HG02623 (cell line): ENCODE measurements at regions not wholly inside any gene's neighbourhood (a gene's known extent, or its start where the extent isn't known, plus 50 kb on each side); places are given as distances from the start of the nearest gene placed in this dataset.
"Not testable (repeated sequence)": the region's sequence is repeated elsewhere in the genome, so short reads cannot be mapped to it uniquely, and the experiment has no call there.

Experiments
- ATAC-seq: cut with Tn5 transposase; IDR thresholded peaks from one replicate; pipeline ENCODE4 v1.9.1; 2021; ENCODE audit warnings: moderate library complexity; ENCODE audit not compliant: unreplicated experiment

DNA sequence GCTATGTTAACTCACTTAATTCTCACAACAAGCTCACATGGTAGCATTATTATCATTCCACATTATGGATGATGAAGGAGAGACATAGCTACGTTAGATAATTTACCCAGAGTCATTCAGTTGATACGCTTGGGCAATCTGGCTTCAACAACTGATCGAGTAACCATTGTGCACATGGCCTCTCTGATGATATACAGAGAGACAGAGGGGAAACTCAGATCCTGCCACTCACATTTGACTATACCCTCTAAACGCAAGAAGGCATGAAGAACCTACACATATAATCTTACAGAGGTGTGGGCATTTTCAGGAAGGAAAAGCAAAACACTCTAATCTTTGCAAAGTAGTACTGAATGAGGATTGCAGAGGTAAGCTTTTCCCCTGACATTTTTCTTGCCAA, 360.1 kb downstream of the BARHL2 start:
- no peak for ATAC-seq

- no peak for ATAC-seq
These were observed 361.0 kb downstream of the BARHL2 start for GRCh38 chr1:90356101-90356500.

DNA sequence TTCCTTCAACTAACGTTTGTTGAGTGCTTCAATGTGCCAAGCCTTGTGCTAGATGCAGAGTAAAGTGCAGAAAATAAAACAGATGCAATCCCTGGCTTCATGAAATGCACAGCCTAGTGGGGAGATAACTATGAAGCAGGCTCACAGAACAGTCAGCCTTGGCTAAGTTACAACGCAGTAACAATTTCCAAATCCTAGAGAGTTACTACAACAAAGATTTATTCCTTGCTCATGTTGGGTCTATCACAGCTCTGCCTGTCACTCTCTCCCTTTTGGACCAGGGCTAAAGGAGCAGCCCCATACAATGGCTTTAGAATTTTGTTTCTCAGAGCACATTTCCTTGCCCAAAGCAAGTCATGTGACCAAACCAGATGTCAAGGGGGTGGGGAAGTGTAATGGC, 359.8 kb downstream of the ZNF326 start:
- ATAC-seq, result no peak

DNA sequence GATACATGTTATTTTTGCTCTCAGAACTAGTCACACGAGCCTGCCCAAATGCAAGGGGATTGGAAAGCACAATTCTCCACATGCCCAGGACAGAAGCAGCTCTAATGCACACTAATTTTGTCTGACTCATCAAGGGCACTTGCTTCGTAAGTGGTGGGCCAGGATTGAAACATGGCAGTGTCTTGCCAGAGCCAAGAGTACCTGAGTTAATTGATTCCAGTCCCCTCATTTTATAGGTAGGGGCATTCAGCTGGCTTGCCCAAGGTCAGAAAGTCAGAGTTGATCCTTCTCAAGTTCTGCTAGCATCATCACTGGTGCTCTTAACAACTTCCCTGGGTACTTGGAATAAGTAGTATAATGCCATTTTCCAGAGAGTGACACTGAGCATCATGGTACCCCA, 356.1 kb downstream of the ZNF326 start:
- ATAC-seq, result no peak

- no peak for ATAC-seq
These were observed 354.6 kb downstream of the ZNF326 start for GRCh38 chr1:90349510-90349909.

GRCh38 chr1:90348934-90349333, 354.0 kb downstream of the ZNF326 start:
- no peak for ATAC-seq

GRCh38 chr1:90348459-90348858, 353.5 kb downstream of the ZNF326 start:
- not testable (repeated sequence) for ATAC-seq

DNA sequence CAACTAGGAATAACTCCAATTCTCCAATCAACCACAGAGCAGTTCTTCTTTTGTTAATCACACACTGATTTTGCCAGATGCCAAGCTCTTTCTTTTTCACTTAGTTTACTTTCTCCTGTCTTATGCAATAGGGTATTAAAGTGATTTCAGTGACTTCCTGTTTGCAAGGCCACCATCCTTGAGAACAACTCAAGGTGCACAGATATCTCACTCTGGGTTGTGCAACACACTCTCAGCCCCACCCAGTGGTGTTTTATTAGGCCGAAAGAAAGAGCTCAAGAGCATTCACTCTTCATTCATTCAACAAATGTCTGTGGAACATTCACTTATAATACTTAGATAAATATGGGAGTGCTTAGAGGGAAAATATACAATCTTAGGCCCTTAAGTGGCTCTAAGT, 352.5 kb downstream of the ZNF326 start:
- no peak for ATAC-seq

GRCh38 chr1:90346757-90347156, 351.8 kb downstream of the ZNF326 start:
- ATAC-seq, result no peak

DNA sequence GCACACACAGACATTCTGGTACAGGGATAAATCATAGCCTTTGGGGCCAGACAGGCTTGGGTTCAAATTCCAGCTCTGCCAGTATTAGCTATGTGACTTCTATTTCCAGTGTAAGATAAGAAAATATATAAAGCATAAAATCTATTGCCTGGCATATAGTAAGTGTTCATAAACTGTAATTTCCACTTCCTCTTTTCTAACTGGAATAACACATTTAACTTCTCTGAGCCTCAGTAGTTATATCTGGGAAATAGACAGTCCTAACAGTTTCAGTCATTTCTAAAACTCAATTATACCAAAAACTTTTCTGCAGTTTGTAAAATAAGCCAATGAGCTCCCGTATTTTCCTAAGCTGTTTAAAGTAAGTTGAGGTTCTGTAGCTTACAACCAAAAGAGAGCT, 351.4 kb downstream of the ZNF326 start:
- no peak for ATAC-seq

- ATAC-seq, result no peak
These were observed 350.2 kb downstream of the ZNF326 start for GRCh38 chr1:90344963-90345730.

GRCh38 chr1:90341516-90341915, 346.6 kb downstream of the ZNF326 start:
- no peak for ATAC-seq

GRCh38 chr1:90340606-90341005, 345.7 kb downstream of the ZNF326 start:
- ATAC-seq, result no peak

- no peak for ATAC-seq
These were observed 344.9 kb downstream of the ZNF326 start for GRCh38 chr1:90339811-90340210.

DNA sequence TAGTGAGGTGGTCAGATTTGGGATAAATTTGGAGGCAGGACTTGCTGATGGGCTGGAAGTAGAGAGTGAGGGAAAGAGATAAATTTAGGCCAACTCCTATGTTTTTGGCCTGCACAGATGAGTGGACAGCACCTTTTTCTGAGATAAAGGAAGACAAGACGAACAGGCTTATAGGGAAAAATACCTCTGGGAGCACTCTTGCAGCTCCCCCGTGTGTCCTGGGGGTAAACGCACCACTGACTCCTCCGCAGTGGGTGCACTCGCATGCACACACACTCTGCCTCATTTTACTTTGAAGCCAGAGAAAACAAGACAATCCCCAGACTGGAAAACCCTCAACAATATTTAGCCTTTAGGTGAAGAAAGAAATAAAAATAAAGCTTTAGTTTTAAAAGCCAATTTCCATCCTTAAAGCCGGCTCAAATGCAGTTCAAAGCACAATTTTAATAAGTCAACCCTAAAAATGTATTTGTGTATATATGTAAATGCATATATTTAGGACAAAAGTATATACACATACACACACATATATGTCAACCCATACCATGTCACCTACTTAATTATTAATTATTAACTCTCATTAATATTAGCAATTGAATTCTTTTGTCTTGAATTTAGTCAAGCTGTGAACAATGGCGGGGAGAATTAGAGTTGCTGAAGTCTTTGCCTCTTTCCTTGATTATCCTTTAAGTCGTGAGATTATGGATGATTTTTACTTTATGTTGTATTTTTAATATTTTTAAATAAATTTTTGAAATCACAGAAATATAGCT, 341.8 kb downstream of the ZNF326 start:
- no peak for ATAC-seq

DNA sequence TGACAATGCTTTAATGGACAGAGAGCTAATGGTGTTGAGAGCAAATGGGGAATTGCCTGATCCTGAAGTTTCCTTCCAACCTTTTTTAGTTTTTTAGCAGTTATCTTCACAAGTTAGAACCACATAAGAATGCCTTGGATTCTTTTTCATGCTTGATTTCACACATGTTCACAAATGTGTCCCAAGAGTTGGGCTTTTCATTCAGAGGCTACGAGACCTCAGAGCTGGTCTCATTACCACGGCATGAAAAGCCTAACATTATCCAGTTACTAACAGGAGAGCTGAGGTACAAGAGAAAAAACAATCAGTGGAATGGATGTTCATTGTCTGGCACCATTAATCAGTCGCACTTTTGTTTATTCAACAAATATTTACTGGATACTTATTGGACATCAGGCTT, 340.6 kb downstream of the ZNF326 start:
- ATAC-seq, result no peak

DNA sequence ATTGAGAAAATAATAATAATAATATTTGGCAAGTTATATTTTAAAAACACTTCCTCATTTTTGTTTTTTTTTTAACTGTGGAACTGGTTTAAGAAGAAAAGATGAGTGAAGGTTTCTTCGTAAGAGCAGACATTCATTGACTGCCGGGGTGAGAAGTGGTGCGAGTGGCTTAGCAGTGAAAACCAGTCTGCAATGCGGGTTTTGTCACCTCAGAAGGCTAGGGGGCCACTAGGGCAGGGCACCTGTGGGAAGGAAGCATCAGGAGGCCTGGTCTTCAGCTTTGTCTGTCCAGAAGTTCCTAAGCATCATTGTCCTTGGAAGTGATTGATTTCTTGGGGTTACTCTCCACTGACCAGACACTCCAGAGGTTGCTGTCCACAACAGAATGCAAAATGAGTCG, 339.2 kb downstream of the ZNF326 start:
- ATAC-seq, result no peak

DNA sequence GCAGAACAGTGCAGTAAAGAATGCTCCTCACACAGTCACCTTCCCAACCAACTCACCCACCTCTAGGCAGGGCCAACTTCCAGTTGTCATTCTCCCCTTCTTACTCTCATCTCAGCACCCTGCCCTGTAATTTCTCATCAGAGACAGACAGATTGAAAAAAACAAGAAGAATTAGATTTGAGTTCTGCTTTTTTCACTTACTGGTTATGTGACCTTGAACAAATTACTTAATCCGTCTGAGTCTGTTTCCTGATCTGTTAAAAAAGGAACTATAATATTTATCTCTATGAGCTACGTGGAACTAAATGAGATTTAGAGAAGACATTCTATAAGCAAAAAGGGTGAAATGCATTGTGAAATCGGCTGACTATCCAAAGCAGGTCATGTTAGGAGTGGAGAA, 330.3 kb downstream of the ZNF326 start:
- ATAC-seq, result no peak

DNA sequence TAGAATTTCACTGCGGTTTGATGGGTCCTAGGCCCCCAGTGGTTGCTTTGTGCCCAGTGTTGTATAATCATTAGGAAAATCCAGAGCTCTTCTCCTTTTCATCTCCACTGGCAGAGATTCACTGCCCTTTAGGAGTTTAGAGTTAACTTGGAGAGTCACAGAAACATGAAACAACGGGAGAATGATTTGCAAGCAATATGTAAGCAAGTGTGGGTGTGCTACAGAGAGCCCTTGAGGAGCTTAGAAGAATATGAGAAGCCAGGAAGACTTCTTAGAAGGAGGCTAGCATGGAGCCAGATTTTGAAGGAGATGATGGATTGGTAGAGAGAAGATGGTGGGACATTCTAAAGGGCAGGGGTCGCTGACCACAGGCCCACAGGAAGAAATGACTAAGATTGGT, 327.3 kb downstream of the ZNF326 start:
- no peak for ATAC-seq

GRCh38 chr1:90319918-90320317, 325.0 kb downstream of the ZNF326 start:
- no peak for ATAC-seq

GRCh38 chr1:90318431-90318830, 323.5 kb downstream of the ZNF326 start:
- ATAC-seq, result no peak

DNA sequence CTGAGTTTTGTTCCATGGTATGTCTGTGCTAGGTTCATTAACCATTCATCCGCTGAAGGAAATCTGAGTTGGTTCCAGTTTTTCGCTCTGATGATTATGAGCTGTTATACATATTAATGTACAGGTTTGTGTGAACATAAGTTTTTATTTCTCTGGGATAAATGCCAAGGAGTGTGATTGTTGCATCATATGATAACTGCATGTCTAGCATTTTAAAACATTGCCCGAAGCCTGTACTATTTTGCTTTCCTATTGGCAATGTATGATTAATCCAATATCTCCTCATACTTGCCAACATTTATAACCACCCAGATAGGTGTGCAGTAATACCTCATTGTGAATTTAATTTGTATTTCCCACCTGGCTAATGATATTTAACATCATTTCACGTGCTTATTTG, 322.7 kb downstream of the ZNF326 start:
- ATAC-seq, result no peak
